GM18519 (cell line): ENCODE measurements at regions not wholly inside any gene's neighbourhood (a gene's known extent, or its start where the extent isn't known, plus 50 kb on each side); places are given as distances from the start of the nearest gene placed in this dataset.
"Not testable (repeated sequence)": the region's sequence is repeated elsewhere in the genome, so short reads cannot be mapped to it uniquely, and the experiment has no call there.

ENCODE experiments used
- ATAC-seq: cut with Tn5 transposase; IDR thresholded peaks from one replicate; pipeline ENCODE4 v1.9.1; 2021; ENCODE audit warnings: mild to moderate bottlenecking, moderate library complexity; ENCODE audit not compliant: unreplicated experiment, low FRiP score

GRCh38 chr6:14468647-14469321 is 351.2 kb downstream of the CD83 start:
- no peak for ATAC-seq

- ATAC-seq, result no peak
Observed at GRCh38 chr6:14470101-14470500, 352.5 kb downstream of the CD83 start.

- no peak for ATAC-seq
Observed at GRCh38 chr6:14470671-14471070, 353.1 kb downstream of the CD83 start.

GRCh38 chr6:14472255-14472985 is 354.8 kb downstream of the CD83 start:
- no peak for ATAC-seq

- no peak for ATAC-seq
Observed at GRCh38 chr6:14472986-14473337, 355.4 kb downstream of the CD83 start.

GRCh38 chr6:14474816-14475215 is 357.2 kb downstream of the CD83 start:
- ATAC-seq, result no peak

GRCh38 chr6:14475306-14475705 is 357.7 kb downstream of the CD83 start:
- no peak for ATAC-seq

GRCh38 chr6:14476793-14477531 is 359.4 kb downstream of the CD83 start:
- ATAC-seq, result no peak

GRCh38 chr6:14477559-14477958 is 360.0 kb downstream of the CD83 start:
- no peak for ATAC-seq

GRCh38 chr6:14478381-14479225 is 361.0 kb downstream of the CD83 start:
- no peak for ATAC-seq

- not testable (repeated sequence) for ATAC-seq
Observed at GRCh38 chr6:14481946-14482345, 364.4 kb downstream of the CD83 start.

GRCh38 chr6:14487625-14488024 is 370.1 kb downstream of the CD83 start:
- ATAC-seq, result no peak

GRCh38 chr6:14488180-14488579 is 370.6 kb downstream of the CD83 start:
- ATAC-seq, result no peak

GRCh38 chr6:14489445-14489844 is 371.9 kb downstream of the CD83 start:
- no peak for ATAC-seq

GRCh38 chr6:14498748-14499147 is 381.2 kb downstream of the CD83 start:
- ATAC-seq, result no peak

- no peak for ATAC-seq
Observed at GRCh38 chr6:14499309-14499708, 381.7 kb downstream of the CD83 start.

GRCh38 chr6:14499841-14500240 is 382.3 kb downstream of the CD83 start:
- no peak for ATAC-seq

- no peak for ATAC-seq
Observed at GRCh38 chr6:14500809-14501208, 383.2 kb downstream of the CD83 start.

GRCh38 chr6:14501240-14501639 is 383.7 kb downstream of the CD83 start:
- no peak for ATAC-seq

- ATAC-seq, result no peak
Observed at GRCh38 chr6:14501914-14502313, 384.3 kb downstream of the CD83 start.

GRCh38 chr6:14502551-14502950 is 385.0 kb downstream of the CD83 start:
- no peak for ATAC-seq
